HL-60/S4 (cell line): ENCODE measurements at regions not wholly inside any gene's neighbourhood (a gene's known extent, or its start where the extent isn't known, plus 50 kb on each side); places are given as distances from the start of the nearest gene placed in this dataset.
"Not testable (repeated sequence)": the region's sequence is repeated elsewhere in the genome, so short reads cannot be mapped to it uniquely, and the experiment has no call there.

ENCODE experiments used
- in situ Hi-C: fragments of 300-500 bp; cut with MboI; formaldehyde crosslinking; loops from 2 replicates; pipeline ENCODE4 v1.14.3; 2022; ENCODE audit warnings: low sequenced_read_pairs

DNA sequence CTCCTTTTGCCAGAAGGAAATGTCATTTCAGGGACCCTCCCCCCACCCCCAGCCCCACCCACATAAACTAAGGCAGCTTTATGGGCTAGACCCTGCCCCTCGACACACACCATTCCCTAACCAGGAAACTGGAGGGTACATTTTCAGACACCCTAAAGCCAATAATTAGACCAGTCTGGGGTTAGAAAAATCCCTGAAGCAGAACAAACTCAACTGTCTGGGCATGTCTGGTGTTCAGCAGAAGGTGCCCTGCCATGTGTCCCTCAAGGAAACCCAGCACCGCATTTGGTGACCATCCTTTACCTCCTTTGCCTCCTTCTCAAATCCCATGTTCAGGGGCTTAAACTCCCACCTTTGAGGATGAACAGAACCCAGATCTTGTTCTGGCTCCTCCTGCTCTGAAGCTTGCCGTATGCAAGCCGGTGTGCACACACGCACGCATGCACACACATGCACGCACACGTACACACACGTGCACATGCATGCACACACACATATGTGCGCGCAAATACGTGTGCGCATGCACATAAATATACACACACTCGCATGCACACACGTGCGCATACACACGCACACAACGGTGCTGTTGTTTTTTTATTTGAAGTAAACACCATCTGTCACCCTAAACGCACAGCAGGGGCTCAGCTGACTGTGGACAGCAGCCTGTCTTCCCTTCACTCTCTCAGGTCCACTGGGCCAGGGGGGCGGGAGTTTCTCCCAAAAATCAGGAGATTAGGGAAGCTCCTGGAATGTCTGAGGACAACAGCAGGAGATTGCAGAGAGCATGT, 156.8 kb upstream of the TNRC6C start:
- in situ Hi-C loops, result no loop called here

DNA sequence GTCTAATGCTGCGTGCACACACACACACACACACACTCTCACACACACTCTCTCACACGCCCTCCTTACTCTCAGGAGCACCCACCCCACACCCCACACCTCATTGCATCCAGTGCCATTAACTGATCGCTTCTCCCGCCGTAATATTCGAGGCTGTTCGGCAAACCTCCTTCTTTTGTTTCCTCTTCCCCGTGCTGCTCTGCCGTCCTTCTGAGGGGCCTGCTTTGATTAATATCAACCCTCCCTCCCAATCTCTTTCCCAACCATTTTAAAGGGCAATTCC, 156.2 kb upstream of the TNRC6C start:
- in situ Hi-C loops, result no loop called here

DNA sequence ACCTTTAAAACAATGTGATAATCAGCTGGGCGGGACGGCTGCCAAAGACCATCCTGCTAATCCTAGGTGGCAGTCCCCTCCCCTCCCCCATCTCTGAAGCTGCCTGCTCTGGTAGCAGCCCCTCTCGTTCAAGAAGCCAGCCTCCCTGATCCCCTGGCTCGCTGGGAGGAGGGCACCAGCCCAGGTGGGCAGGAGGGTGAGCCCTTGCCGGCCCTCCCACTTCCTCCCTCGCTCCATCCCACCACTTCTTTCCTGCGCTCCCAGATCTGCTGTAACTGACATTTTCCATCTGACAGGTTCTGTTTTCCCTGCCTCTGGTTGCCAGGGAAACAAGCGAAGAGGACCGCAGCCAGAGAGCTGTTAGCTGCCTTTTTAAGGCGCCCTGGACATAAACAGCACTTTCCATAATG, 155.7 kb upstream of the TNRC6C start:
- in situ Hi-C loops, result no loop called here

DNA sequence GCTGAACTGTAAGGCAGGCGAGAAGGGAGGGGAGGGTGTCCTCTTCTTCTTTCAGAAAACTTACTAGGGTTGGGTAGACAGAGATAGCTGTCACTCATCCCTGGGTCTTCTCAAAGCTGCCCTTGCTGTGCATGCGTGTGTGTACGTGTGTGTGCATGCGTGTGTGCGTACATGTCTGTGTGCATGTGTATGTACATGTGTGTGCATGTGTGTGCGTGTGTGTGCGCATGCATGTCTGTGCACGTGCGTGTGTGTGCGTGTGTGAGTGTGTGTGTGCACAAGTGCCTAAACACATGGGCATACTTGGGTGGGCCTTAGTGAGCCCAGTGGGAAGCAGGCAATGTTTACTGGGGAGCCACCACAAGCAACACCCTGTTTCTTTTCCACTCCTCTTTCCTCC, 154.8 kb upstream of the TNRC6C start:
- in situ Hi-C loops, result no loop called here

DNA sequence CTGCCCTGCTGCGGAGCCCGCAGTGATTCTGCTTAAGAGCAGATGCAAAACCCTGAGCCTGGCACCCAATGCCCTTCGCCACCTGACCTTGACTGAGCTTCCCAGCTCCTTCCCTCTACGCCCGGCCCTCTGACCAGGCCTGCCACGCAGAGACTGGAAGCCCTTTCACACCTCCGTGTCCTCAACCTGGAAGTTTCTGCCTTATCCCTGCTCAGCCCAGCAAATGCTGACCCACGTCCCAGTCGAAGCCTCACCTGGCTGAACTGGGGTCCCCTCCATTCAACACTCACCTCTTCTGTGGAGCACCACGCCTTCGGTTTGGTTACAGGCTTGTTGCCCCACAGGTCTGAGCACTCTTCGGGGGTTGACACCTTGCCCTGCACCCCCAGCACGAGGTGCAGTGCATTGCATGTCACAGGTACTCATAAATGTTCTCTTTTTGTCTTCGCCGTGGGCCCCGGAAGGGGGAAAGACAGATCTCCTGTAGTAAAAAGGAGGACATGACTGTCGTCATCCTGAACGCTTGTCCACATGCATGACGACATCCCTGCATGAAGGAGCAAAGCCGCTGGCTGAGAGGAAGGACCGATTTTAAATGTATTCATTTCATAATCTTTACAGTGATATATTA, 153.6 kb upstream of the TNRC6C start:
- in situ Hi-C loops, result no loop called here

DNA sequence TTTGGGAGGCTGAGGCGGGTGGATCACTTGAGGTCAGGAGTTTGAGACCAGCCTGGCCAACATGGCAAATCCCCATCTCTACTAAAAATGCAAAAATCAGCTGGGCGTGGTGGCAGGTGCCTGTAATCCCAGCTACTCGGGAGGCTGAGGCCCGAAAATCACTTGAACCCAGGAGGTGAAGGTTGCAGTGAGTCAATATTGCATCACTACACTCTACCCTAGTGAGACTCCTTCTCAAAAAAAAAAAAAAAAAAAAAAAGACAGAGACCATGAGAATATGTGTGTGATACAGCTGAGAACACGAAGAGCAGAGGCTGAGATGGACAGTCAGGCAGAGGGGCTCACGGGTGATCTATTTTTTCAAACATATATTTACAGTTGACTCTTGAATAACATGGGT, 152.5 kb upstream of the TNRC6C start:
- in situ Hi-C loops, result not testable (repeated sequence)

DNA sequence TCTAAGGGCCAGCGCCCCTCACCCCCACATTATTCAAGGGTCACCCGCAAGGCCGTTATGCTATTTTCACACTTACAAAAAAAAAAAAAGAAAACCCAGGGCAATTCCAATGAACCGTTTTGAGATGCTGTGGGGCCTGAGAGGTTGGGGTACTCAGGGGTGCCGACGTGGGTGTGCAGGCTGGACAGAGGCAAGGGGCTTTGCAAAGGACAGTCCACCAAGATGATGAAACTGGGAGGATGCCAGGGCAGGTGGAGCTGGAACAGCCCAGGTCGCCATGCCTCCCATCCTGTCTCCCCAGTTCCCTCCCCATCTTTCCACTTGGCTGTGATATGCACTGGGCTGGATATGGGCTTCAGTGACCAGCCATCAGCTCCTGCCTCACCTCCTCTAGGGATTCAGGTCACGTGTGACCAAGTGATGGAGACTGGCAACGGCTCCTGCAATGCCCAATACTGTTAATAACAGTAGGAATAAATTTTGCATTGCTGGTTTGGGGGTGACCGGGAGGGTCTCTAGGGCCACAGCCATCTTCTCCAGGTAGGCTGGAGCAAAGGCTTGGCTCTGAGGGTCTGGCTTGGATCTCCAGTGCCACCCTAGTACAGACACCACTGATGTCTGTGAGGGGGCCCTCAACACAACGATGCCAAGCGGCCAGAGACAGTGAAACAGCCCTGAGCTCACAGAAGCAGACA, 151.3 kb upstream of the TNRC6C start:
- in situ Hi-C loops, result no loop called here

DNA sequence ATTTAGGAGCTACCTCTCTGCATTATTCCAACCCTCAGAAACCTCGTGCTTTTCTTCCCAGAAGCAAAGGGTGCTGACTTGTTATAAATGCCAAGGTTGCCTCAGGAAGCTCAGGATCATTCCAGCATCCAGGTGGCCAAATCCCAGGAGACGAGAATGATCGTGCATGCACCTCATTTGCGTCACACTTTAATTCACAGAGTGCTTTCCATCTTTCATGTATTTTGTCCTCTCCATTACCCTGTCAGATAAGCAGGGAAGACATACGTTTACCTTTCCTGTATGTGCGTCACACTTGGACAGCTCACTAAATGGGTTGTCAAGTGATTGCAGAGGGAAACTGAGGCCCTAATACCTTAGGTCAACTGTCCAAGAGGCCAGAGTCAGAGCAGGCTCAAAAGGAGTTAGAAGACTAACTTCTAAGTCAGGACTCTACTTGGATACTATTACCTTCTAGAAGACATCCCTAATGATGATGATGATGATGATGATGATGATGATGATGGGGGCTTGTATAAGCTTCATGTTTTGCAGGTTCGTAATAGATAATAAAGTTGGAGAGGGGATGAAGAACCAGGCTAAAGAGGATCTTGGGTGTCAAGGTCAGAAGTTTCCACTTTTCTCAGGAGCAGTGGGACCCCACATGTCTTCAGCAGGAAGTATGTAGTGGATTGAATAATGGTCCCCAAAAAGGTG, 150.6 kb upstream of the TNRC6C start:
- in situ Hi-C loops, result no loop called here

DNA sequence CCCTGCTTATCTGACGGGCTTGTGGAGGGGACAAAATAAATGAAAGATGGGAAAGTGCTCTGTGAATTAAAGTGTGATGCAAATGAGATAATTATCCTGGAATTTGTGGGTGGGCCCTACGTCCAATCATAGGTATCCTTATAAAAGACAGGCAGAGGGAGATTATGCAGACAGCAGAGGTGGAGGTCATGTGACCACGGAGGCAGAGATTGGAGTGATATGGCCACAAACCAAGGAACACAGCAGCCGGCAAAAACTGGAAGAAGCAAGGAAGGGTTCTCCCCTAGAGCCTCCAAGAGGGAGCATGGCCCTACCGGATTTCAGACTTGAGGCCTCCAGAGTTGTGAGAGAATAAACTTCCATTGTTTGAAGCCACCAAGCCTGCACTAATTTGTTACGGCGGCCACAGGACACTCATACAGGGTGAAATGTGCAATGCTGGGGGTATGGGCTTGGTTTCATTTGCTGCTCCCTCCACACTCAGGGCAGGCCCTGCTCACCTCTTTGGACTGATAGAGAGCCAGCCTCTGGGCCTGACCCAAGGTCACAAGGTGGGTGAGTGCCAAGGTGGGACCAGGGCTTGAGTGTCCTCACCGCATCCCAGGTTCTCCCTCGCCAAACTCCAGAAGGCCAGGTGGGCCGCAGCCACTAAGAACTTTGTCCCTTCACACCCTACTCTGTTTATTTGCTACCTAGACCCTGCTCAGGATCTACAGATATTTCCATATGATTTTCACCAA, 149.6 kb upstream of the TNRC6C start:
- in situ Hi-C loops, result no loop called here

DNA sequence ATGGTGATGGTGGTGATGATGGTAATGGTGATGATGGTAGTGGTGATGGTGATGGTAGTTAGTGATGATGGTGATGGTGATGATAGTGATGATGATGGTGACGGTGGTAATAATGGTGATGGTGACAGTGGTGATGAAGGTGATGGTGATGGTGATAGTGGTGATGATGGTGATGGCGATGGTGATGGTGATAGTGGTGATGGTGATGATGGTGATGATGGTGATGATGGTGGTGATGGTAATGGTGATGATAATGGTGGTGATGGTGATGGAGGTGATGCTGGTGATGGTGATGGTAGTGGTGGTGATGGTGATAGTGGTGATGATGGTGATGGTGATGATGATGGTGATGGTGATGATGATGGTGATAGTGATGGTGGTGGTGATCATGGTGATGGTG, 148.7 kb upstream of the TNRC6C start:
- in situ Hi-C loops, result no loop called here

DNA sequence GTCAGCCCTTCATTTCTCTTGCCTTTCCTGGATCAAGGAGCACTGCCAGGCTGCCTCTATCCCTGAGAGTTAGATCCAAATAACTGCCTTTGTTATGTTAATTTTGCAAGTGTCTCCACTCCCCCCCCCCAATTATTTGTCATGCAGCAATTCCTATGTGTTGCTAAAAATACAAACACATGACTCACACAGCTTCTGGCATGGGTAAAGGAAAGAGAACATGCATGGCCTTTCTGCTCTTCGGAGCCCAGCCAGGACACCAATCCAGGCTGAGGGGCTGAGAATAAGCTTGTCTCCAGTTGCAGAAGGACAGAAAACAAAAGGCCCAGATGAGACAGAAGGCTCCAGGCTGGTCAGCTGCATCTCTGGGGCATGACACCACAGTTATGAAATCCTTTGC, 148.0 kb upstream of the TNRC6C start:
- in situ Hi-C loops, result no loop called here

DNA sequence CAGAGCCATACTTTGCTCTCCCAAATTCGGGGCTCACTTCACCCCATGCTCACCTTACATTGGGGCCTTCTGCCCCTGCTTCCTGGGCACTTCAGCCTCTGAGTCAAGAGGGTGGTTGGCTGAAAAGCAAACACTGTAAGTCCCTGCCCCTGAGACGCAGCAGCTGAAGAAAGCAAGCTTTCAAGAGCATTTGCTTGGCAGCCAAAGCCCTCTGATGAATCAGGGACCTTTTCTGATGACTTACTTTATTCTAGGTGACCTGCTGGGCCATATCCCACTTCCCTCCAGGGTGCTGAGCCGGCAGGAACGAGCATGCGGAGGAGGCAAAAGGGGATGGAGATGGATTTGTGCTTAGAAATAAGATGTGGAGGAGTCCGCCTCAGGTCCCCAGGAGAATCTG, 147.0 kb upstream of the TNRC6C start:
- in situ Hi-C loops, result no loop called here

DNA sequence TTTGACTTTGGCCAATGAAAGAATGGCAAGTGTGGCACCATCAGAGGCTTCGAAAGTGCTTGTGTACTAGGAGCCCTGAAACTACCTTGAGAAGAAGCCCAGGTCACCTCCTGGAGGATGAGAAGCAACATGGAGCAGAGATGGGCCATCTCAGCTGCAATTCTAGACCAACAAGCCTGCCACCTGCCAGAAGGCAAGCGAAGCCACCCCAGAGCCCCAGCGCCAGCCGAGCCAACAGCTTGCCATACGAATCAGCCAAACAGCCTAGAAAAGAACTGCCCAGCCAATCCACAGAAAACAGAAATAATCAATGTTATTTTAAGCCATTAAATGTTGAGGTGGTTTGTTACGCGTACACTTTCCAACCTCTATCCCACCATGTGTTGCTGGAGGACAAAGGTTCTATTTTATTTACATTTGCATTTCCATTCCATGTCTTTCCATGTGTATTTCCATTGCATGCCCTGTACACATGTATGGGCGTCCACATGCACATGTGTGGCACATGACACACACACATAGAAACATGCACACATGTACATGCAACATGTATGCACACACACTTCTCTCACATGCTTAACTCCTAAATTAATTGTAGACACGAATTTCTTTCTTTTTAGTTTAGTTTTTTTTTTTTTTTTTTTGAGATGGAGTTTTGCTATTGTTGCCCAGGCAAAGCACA, 144.3 kb upstream of the TNRC6C start:
- in situ Hi-C loops, result no loop called here

DNA sequence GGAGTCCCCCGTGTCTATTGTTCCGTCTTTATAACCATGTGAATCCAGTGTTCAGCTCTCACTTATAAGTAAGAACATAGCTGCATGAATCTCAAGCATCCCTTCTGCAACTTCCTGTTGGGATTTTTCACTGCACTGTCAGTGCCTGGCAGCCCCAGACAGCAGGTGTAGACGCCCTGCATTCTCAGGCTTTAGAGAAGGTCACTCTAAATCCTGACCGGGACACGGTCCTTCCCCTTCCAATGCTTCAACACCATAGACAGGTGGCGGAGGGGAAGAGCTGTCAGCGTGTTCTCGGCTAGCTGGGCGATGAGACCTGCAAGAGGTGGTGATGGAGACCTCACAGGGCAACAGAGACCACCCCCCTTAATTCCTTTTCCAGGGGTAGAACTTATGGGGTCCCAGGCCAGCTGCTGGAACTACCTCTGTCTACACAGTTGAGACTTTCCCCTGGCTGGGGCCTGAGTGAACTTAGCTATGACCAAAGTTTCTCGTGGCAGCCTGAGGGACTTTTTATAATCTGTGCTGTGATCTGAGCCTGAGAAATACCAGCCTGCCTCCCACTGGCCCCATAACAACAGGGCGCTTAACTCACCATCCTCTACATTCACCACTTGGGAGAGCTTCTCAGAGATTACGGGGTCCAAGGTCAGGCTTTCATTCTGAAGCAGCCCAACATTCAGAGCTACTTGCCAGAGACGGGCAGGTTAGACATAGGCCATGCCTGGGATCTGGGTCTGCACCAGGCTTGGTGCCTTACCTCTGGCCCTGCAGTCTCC, 143.2 kb upstream of the TNRC6C start:
- in situ Hi-C loops, result no loop called here

DNA sequence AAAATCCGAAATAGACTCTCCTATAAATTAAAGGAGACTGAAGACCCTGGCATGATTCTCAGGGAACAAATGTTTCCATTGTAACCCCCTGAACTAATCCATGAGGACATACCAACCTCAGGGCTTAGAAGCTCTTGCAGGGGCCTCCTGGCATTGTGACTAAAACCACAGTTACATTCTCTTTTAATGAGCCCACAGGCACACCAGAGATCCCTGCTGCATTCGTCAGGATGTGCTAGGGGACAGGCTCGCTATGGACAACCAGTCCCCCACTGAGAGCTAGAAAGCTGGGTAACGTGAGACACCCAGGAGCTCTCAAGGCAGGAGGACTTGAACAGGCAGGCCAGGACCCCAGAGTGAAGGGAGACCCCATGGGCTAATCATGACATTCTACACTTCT, 140.6 kb upstream of the TNRC6C start:
- in situ Hi-C loops, result no loop called here

DNA sequence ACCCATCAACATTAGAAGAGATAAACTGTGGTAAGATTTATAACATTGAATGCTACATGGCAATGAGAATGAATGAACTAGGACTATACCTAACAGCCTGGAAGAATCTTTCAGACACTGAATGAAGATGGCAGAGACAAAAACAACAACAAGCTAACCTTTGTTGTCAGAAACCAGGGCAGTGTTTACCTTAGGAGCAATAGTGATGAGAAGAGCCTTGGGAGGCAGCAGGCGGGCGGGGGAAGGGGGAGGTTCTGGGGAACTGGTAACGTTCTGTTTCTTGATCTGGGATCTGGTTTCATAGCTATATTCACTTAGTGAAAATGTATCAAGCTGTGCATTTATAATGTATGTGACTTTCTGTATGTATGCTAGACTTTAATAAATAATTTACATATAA, 139.0 kb upstream of the TNRC6C start:
- in situ Hi-C loops, result no loop called here

DNA sequence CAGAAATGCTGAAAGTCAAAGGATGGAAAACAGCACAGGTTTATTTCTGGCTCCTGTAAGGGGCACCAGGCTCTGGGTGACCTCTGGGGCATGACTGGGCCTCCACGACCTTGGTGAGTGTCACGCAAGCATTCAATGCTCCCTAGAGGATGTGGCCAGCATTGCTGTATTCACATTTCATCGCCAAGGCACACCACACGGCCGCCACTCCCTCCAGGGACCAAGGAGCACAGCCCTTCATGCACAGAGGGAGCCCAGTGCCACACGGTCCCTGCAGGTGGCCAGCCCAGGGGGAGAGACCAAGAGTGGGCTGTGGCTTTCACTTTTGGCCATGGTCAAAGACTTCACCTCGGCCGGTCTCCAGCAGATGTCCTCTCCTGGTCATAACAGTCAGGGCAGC, 137.4 kb upstream of the TNRC6C start:
- in situ Hi-C loops, result no loop called here

DNA sequence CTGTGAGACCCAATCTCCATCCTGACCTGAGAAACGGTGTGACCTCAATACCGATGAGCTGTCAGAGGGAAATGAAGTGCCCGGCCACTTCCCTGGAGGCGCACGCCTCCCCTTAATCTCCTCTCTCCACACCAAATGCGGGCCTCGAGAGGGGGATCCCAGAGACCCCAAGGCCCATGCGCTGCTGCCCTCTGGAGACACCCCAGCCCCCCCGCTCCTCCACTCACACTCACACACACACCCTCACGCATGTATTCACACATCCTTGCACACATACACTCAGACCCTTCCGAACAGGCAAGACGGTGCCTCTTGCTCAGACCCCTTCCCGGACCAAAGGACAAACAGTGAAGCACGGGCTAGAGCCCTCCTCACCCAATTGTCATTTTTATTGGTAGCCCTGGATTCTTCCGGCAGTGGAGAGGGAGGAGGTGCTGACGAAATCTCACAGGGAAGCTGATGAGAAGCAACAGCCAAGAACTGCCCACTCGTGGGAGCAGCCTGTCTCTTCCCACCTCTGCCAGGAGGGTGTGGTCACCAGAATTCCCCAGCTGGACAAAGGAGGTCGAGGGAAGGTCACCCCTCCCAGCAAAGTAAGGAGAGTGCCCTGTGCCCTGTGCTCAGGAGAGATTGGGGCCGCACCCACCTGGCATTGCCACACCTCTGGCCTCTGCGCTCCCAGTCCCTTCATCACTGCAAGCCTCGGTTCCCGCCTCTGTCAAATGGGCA, 136.0 kb upstream of the TNRC6C start:
- in situ Hi-C loops, result no loop called here

DNA sequence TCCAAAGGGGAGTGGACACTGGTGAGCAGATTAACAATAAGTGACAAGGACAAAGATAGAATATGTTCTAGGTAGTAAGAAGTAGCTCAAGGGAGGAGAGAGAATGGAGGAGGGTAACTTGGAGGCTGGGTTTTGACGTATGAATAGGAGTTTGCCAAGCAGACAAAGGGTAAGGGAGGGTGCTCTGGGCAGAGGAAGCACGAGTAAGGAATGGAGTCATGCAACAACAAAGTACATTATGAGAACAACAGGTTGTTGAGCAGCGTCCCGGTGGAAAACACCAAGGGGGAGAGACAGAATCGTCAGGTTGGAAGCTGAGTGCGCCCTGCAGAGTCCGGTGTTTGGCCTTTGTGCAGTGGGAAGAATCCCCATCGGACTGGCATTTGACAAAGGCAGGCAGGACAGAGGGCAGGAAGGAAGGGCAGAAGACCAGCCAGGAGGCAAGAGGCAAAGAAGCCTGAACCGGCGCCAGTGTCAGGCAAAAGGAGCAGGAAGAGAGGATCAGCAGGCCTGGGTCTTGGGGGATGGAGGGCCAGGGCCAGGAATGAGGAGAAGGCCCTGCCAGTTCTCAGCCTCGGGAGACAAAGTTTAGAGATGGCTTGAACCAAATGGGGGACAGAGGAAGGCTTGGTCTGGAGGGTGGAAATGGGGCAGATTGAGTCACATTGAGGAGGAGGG, 134.3 kb upstream of the TNRC6C start:
- in situ Hi-C loops, result no loop called here
